GM19351 (cell line): ENCODE measurements at regions not wholly inside any gene's neighbourhood (a gene's known extent, or its start where the extent isn't known, plus 50 kb on each side); places are given as distances from the start of the nearest gene placed in this dataset.

Experiments used
- ATAC-seq: cut with Tn5 transposase; IDR thresholded peaks from one replicate; pipeline ENCODE4 v1.9.1; 2021; ENCODE audit warnings: mild to moderate bottlenecking, moderate library complexity; ENCODE audit not compliant: unreplicated experiment

DNA sequence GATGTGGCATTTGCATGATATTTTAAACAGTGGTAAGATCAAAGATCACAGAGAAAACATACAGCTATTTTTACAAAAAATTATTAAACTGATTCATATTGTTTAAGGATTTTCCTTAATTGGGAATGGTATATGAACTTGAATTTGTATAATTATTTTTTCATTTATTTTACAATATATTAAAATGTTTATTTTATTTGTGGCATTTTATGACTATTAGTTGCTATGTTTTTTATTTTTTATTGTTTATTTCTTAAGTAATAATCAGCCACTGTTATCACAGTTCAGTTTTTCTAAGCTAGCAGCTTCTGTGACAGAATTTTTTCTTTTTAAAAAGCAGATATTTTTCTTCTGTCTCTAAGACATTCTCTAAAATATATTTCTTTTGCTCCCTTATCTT lies 387.0 kb upstream of the KHDRBS2 start:
- ATAC-seq: no peak

- no peak for ATAC-seq
These were observed 384.6 kb upstream of the KHDRBS2 start for GRCh38 chr6:62670490-62671223.

GRCh38 chr6:62669831-62670230 lies 383.8 kb upstream of the KHDRBS2 start:
- ATAC-seq: no peak

- ATAC-seq: no peak
These were observed 366.8 kb upstream of the KHDRBS2 start for GRCh38 chr6:62652692-62653328.

DNA sequence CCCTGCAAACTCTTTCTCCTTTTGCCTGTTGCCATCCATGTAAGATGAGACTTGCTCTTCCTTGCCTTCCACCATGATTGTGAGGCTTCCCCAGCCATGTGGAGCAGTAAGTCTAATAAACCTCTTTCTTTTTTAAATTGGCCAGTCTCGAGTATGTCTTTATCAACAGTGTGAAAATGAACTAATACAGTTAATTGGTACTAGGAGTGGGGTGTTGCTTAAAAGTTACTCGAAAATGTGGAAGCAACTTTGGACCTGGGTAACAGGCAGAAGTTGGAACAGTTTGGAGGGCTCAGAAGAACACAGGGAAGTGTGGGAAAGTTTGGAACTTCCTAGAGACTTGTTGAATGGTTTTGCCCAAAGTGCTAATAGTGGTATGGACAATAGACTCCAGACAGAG lies 359.2 kb upstream of the KHDRBS2 start:
- no peak for ATAC-seq

DNA sequence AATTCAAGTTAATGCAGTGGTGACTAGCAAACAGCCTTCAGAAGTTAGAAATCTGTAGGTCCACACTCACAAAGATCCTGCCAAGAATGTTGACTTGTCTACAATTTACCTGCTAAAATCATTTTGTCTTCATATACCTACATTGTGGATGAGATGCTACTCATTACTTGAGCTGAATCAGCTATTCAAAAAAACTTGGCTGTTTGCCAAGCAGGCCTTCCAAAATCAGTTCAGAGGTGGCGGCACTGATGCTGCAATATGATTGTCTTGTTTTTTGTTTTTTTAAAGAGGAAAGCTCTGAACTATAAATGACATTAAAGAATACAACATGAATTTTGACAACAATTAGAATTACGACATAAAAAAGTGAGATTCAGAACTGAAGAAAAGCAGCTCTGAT lies 354.7 kb upstream of the KHDRBS2 start:
- ATAC-seq: no peak

- ATAC-seq: no peak
These were observed 340.6 kb upstream of the KHDRBS2 start for GRCh38 chr6:62626661-62627060.

DNA sequence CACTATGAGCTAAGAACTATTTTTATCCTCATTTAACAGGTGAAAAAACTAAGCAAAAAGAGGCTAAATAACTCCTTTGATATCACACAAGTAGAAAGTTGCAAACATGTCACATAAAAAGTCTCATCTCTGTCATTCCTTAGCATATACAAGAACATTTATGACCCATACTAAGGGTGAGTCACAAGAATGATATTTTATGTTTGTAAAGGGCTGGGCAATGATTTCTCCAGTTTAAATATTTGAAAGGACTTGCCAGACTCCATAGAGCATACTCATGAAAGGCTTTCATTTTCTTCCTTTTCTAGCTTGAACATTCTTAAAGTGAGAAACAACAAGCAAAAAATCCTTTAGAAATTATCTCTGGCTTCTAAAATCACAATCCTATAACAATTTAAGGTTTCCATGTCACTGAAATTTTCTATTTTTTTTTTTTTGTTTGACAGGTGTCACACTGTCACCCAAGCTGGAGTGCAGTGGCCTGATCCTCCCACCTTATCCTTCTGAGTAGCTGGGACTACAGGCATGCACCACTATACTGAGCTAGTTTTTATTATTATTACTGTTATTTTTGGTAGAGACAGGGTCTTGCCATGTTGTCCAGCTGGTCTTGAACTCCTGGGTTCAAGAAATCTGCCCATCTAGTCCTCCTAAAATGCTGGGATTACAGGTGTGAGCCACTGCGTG lies 338.0 kb upstream of the KHDRBS2 start:
- no peak for ATAC-seq

DNA sequence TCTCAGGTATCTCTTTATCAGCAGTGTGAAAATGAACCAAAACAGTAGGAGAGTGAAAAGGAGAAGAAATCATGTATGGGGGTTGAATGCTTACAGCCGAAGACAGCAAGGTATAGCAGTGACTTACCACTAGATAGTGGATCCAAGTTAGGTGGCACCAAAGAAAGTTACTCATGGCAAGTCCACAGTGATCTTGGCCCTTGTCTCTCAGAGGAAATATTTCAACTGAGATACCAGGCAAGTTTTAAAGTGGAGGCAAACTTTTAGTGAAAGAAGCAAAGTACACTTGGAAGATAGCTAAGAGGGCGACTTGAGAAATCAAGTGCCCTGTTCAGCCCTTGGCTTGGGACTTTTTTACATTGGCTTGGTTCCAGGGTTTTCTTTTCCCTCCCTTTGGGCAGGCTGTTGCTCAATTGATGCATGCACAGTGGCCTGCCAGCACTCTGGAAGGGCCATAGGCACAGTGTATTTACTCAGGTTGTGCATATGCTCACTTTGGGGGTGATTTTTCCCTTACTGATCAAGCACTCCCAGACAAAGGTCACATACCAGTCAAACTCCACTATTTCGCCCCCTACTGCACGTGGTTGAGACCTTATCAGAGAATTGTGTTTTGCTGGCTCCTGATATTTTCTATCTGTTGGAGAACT lies 329.5 kb upstream of the KHDRBS2 start:
- no peak for ATAC-seq

- ATAC-seq: no peak
These were observed 328.4 kb upstream of the KHDRBS2 start for GRCh38 chr6:62614442-62614841.

DNA sequence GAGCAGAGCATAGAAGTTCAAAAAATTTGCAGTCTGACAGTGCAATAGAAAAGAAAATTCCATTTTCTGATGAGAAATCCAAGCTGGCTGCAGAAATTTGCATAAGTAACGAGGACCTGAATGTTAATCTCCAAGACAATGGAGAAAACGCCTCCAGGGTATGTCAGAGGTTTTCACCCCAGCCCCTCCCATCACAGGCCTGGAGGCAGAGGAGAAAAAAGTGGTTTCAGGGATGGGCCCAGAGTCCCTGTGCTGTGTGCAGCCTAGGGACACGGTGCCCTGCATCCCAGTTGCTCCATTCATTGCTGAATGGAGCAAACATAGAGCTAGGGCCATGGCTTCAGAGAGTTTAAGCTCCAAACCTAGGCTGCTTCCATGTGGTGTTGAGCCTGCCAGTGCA lies 327.9 kb upstream of the KHDRBS2 start:
- ATAC-seq: no peak

DNA sequence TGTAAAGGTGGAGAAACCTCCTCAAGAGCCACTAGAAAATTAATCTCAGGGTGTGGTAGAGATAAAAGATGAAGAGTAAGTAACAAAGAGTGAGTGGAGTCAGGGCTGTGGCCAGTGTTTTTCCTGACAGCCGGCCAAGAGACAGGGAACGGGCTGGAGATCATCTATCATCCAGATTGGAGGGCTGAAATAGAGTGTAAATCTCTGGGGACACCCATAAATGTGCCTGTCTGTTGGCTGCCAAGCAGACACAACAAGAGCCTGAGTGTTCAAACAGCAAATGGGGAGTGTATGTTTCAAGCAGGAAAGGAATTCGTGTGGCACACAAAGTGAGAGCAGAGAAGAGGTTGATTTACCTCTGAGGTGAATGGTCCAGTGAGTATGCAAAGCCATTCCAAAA lies 326.4 kb upstream of the KHDRBS2 start:
- ATAC-seq: no peak

DNA sequence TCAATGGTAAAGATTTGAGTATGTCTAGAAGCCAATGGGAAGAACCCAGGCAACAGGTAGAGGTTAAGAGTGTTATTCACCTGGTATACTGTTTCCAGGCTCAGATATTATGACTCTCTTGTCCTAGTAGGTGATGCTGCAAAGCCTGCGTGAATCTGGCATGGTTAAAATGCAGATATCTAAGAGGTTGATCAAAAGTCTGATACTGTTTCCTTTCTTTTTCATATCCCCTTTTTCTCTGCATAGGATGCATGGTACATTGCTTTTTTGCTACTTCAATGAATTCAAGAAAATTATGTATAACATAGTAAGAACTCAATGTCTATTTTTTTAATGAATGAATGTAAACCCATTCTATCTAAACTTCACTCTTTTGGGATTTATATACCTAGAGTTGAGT lies 284.3 kb upstream of the KHDRBS2 start:
- no peak for ATAC-seq

DNA sequence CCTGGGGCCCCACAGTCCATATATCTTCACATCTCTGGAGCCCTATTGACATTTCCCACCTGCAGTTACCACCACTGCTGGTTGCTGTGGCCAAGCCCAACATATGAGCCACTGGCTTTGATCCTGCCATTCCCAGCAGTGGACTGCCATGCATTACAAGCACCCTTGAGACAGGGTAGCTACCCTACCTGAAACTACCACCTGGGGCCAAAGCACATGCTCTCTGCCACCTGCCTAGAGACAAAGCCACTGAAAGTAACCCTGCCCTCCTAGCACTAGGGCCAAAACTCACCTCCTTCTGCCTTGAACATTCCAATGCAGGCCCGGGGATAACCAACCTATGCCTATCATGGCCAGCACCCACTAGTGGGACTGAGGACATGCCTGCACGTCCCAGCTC lies 255.5 kb upstream of the KHDRBS2 start:
- no peak for ATAC-seq

DNA sequence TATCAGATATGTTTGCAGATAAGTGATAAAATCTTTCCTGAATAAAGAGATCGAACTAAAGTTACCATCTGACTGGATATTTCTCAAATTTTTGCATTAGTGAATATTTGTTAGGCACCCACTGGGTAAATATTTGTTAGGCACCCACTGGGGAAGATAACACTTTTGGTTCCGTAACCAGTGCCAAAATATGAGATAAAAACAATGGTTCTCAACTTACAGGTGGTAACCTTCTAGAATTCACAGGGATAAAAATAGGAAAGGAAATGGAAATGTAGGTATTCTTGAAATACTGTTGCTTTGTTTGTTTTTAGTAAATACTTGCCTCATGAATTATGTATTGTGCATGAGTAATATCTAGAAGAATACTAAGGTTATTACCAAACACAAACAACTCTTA lies 245.0 kb upstream of the KHDRBS2 start:
- no peak for ATAC-seq

DNA sequence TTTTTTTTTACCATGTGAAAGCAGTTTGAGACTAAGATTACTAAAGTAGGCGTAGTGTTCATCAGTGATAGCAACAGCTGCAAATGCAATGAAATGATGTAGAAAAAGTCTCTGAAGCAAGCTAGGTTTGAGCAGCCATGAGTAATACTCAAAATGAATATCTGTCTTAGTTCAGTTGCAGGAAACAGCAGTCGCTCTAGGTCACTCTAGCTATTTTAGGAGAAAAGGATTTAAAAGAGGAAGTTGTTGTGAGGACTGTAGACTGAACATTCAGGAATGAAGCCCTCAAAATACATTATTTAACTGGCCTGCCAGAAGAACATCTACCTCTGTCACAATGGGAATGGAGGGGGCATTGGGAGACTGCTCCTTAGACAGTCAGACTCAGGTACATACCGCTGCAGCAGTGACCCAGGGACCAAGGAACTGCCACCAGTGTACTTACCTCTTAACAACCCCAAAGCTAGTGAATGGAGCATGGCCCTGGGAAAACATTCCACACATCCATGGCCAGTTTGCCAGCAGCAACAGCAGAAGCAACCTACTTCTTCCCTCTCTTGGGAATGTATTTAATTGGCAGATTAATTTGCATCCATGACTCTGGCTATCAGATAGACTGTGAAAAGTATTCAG lies 243.0 kb upstream of the KHDRBS2 start:
- ATAC-seq: no peak

DNA sequence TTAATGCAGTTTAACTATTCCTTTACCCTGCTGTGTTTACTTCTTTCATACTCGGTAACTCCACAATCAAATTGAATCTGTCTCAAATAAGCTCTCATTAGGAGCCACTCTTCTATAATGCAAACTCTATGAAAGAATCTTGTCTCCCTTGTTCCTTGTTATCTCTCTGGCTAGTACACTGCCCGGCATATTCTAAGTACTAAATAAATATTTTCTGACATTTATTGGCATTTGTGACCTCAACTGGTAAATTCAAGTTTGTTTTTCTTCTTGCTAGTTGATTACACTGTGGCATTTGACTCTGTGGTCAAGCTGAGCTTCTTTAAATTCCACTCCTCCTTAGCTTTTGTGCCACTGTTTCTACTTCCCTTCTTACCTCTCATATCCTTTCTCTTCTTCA lies 237.6 kb upstream of the KHDRBS2 start:
- ATAC-seq: no peak

GRCh38 chr6:62519574-62519973 lies 233.5 kb upstream of the KHDRBS2 start:
- no peak for ATAC-seq

- no peak for ATAC-seq
These were observed 230.5 kb upstream of the KHDRBS2 start for GRCh38 chr6:62516291-62517141.

DNA sequence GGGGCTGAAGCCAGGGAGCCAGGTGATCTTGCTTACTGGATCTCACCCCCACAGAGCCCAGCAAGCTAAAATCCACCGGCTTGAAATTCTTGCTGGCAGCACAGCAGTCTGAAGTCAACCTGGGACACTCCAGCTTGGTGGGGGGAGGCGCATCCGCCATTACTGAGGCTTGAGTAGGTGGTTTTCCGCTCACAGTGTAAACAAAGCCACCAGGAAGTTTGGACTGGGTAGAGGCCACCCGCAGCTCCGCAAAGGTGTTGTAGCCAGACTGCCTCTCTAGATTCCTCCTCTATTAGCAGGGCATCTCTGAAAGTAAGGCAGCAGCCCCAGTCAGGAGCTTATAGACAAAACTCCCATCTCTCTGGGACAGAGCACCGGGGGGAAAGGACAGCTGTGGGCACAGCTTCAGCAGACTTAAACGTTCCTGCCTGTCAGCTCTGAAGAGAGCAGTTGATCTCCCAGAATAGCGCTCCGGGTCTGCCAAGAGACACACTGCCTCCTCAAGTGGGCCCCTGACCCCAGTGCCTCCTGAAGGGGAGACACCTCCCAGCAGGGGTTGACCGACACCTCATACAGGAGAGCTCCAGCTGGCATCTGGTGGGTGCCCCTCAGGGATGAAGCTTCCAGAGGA lies 206.3 kb upstream of the KHDRBS2 start:
- no peak for ATAC-seq
